Kidney (tissue), 13 donors: ENCODE measurements at regions not wholly inside any gene's neighbourhood (a gene's known extent, or its start where the extent isn't known, plus 50 kb on each side); places are given as distances from the start of the nearest gene placed in this dataset.

Source experiments
- DNase-seq, 5 donors: peaks; one replicate each; pipeline ENCODE4 v3.0.0-alpha.2; 2013 to 2020
- FAIRE-seq: peaks from 2 replicates; lab custom pipeline; 2012; peaks lifted over from hg19 to GRCh38; lab: Jason Lieb, UNC
- H3K27ac ChIP-seq, 2 donors: one replicate each; pipeline ENCODE4 v1.7.0; 2013; ENCODE audit warnings: low read depth in 2 of 2, low read length in 2 of 2, inconsistent platforms in 1 of 2
- H3K27me3 ChIP-seq: one replicate; pipeline ENCODE4 v1.7.1; 2013; ENCODE audit warnings: low read length, inconsistent platforms; ENCODE audit not compliant: control insufficient read depth, insufficient read depth
- H3K36me3 ChIP-seq, 3 donors: one replicate each; pipeline versions ENCODE4 v1.7.0 to v1.7.1; 2013; ENCODE audit warnings: low read length in 3 of 3, control low read depth in 1 of 3, inconsistent platforms in 1 of 3; ENCODE audit not compliant: insufficient read depth in 3 of 3, control insufficient read depth in 2 of 3
- H3K4me1 ChIP-seq, 3 donors: one replicate each; pipeline versions ENCODE4 v1.7.0 to v1.7.1; 2013; ENCODE audit warnings: low read length in 3 of 3, inconsistent platforms in 1 of 3, low read depth in 1 of 3; ENCODE audit not compliant: control insufficient read depth in 2 of 3, insufficient read depth in 2 of 3
- H3K4me3 ChIP-seq, 3 donors: one replicate each; pipeline versions ENCODE4 v1.7.0 to v1.8.1; 2013; ENCODE audit warnings: low read length in 3 of 3, control low read depth in 1 of 3, inconsistent platforms in 1 of 3
- H3K9ac ChIP-seq, 3 donors: one replicate each; pipeline versions ENCODE4 v1.7.0 to v1.7.1; 2013; ENCODE audit warnings: low read length in 3 of 3, control low read depth in 1 of 3, inconsistent platforms in 1 of 3
- H3K9me3 ChIP-seq, 3 donors: one replicate each; pipeline versions ENCODE4 v1.7.0 to v1.7.1; 2013; ENCODE audit warnings: low read length in 3 of 3, control low read depth in 1 of 3, inconsistent platforms in 1 of 3; ENCODE audit not compliant: control insufficient read depth in 2 of 3, insufficient read depth in 1 of 3
- CTCF ChIP-seq: IDR thresholded peaks from 3 replicates; pipeline ENCODE4 v1.5.1; 2012; ENCODE audit warnings: mild to moderate bottlenecking, moderate library complexity, borderline replicate concordance; ENCODE audit not compliant: insufficient read depth; ENCODE audit errors: extremely low read depth
- intact Hi-C: fragments of 100-400 bp; cut with DNase I; formaldehyde crosslinking; loops from one replicate; pipeline ENCODE4 v1.11.1; 2022
- donor health status: control.
- donor health status: control.
- donor health status: control.
- donor health status: control.
- donor health status: control.
- donor health status: DM: yes; HTN: yes; CAD: no.
- donor health status: Normal renal cell carcinoma (clear cell type).

GRCh38 chr11:122178795-122179194 lies 62.8 kb upstream of the BLID start:
- H3K9ac ChIP-seq, result no peak overlapping the region
- no peak overlapping the region for H3K4me3 ChIP-seq
- H3K9me3 ChIP-seq, result no peaks in the 10 kb centered on the region
- no peak for TF ChIP-seq CTCF
- FAIRE-seq (no peak), DNase-seq (no peak)
- no peaks in the 10 kb centered on the region for H3K4me1 ChIP-seq
- no peak overlapping the region for H3K27ac ChIP-seq
- no peaks in the 10 kb centered on the region for H3K27me3 ChIP-seq
- intact Hi-C loops, result no loop called here
- H3K36me3 ChIP-seq, result no peaks in the 10 kb centered on the region

GRCh38 chr11:122177238-122177637 lies 61.2 kb upstream of the BLID start:
- H3K4me1 ChIP-seq, result no peaks in the 10 kb centered on the region
- no peaks in the 10 kb centered on the region for H3K9me3 ChIP-seq
- H3K36me3 ChIP-seq, result no peaks in the 10 kb centered on the region
- H3K4me3 ChIP-seq, result no peak overlapping the region
- no peaks in the 10 kb centered on the region for H3K27me3 ChIP-seq
- DNase-seq (no peak), FAIRE-seq (no peak)
- TF ChIP-seq CTCF, result no peak
- intact Hi-C loops, result no loop called here
- no peak overlapping the region for H3K9ac ChIP-seq
- H3K27ac ChIP-seq, result no peak overlapping the region

- Histone ChIP-seq H3K4me3 (no peak overlapping the region), H3K27me3 (no peaks in the 10 kb centered on the region), H3K27ac (no peak overlapping the region), H3K36me3 (no peaks in the 10 kb centered on the region), H3K4me1 (no peaks in the 10 kb centered on the region), H3K9me3 (no peaks in the 10 kb centered on the region), H3K9ac (no peak overlapping the region)
- TF ChIP-seq CTCF, result no peak
- no peak for DNase-seq
- intact Hi-C loops, result no loop called here
- no peak for FAIRE-seq
These were observed 60.6 kb upstream of the BLID start for GRCh38 chr11:122176651-122177050.

DNA sequence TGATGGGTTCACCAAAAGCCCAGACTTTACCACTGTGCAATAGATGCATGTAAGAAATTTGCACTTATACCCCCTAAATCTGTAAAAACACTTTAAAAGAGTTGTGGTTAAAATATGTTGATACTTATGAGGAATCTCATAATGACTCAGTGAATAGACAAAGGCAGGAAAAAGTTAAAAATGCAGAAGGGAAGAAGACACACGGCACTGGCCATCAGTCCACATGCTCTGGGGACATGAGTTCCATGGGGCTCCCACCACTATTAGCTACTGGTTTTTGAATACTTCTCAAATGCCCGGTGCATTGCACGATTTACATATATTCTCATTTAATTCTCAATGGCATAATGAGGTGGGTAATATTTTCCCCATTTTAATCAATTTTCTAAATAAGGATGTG lies 59.3 kb upstream of the BLID start:
- H3K4me3 ChIP-seq, result no peak overlapping the region
- no peaks in the 10 kb centered on the region for H3K4me1 ChIP-seq
- no peaks in the 10 kb centered on the region for H3K27me3 ChIP-seq
- no peaks in the 10 kb centered on the region for H3K9me3 ChIP-seq
- H3K36me3 ChIP-seq, result no peaks in the 10 kb centered on the region
- no peak overlapping the region for H3K9ac ChIP-seq
- no peak overlapping the region for H3K27ac ChIP-seq
- intact Hi-C loops, result no loop called here
- DNase-seq (no peak), FAIRE-seq (no peak)
- TF ChIP-seq CTCF, result no peak
